ENCODE measurements at regions not wholly inside any gene's neighbourhood (a gene's known extent, or its start where the extent isn't known, plus 50 kb on each side); places are given as distances from the start of the nearest gene placed in this dataset.

- H3K4me1 Mint-ChIP-seq (ENCODE audit: unreplicated experiment): no peaks in the 10 kb centered on the region
- no peak overlapping the region for H3K4me3 Mint-ChIP-seq
- peak; percentile 93 for TF ChIP-seq CTCF (conservative IDR thresholded peaks at IDR 0.05)
- peaks cover 16% of the 10 kb centered on the region for H3K27me3 Mint-ChIP-seq
- no peak overlapping the region for H3K27ac Mint-ChIP-seq
- no peaks in the 10 kb centered on the region for H3K36me3 Mint-ChIP-seq
- no peaks in the 10 kb centered on the region for H3K9me3 Mint-ChIP-seq
- DNase-seq (ENCODE audit: extremely low spot score, unreplicated experiment): peak; percentile 87
Observed at GRCh38 chr9:36728651-36729520, 156.2 kb downstream of the MELK start.

GRCh38 chr9:36729906-36730305 is 157.2 kb downstream of the MELK start:
- no peak overlapping the region for H3K4me3 Mint-ChIP-seq
- no peaks in the 10 kb centered on the region for H3K4me1 Mint-ChIP-seq (ENCODE audit: unreplicated experiment)
- H3K27ac Mint-ChIP-seq: no peak overlapping the region
- DNase-seq (ENCODE audit: extremely low spot score, unreplicated experiment): no peak
- no peaks in the 10 kb centered on the region for H3K9me3 Mint-ChIP-seq
- H3K36me3 Mint-ChIP-seq: no peaks in the 10 kb centered on the region
- TF ChIP-seq CTCF (conservative IDR thresholded peaks at IDR 0.05): no peak
- H3K27me3 Mint-ChIP-seq: peaks cover 22% of the 10 kb centered on the region

DNA sequence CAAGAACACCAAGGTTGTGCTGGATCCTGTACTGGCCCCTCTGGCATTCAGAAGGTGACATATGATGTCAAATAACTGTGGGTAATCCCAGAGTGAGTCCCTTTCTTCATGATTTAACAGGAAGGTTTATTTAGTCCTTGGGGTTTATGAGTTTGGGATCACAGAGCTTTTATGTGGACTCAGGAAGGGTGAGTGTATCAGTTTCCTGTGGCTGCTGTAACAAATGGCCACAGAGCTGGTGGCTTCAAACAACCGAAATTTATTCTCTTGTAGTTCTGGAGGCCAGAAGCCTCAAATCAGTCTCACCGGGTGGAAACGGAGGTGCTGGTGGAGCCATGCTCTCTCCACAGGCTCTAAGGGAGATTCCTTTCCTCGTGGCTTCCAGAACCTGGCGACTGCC is 157.7 kb downstream of the MELK start:
- H3K9me3 Mint-ChIP-seq: no peaks in the 10 kb centered on the region
- TF ChIP-seq CTCF (conservative IDR thresholded peaks at IDR 0.05): no peak
- peaks cover 22% of the 10 kb centered on the region for H3K27me3 Mint-ChIP-seq

DNA sequence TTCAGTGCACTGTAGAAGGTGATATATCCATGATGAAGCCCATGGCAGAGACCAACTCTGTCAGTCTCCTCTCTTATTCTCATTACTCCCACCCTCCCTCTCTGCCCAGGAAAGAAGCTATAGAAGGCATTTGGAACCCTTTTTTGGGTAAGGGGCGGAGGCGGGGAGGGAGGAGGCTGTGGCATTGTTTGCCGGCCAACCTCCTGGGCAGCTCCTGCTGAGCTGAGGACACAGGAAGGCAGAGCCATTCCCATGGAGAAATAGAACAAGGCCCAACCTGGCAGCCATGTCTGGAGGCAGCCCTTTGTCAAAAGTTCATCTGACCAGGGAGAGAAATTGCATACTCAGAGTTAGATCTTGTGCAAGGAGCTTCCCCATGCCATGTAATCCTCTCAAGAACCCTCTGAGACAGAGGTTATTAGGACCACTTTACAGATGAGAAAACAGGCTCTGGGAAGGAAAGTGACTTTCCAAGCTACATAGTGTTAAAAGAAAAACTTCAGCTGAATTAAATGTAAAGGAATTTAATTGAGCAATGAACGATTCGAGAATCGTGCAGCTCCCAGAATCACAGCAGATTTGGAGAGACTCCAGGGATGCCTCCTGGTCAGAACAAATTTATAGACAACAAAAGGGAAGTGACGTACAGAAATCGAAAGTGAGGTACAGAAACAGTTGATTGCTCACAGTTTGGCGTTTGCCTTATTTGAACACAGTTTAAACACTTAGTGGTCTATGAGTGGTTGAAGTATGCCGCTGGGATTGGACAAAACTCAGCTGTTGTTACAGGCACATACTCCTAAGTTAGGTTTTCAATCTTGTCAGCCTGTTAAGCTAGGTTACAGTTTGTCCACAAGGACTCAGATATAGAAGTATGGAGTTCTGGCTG is 158.6 kb downstream of the MELK start:
- no peak for DNase-seq (ENCODE audit: extremely low spot score, unreplicated experiment)
- H3K4me3 Mint-ChIP-seq: no peak overlapping the region
- no peaks in the 10 kb centered on the region for H3K4me1 Mint-ChIP-seq (ENCODE audit: unreplicated experiment)
- H3K27me3 Mint-ChIP-seq: peaks cover 22% of the 10 kb centered on the region
- TF ChIP-seq CTCF (conservative IDR thresholded peaks at IDR 0.05): no peak
- H3K27ac Mint-ChIP-seq: no peak overlapping the region
- H3K9me3 Mint-ChIP-seq: no peaks in the 10 kb centered on the region
- H3K36me3 Mint-ChIP-seq: no peaks in the 10 kb centered on the region

More for the DNA sequence above, 157.7 kb downstream of the MELK start:
- H3K4me1 Mint-ChIP-seq (ENCODE audit: unreplicated experiment): no peaks in the 10 kb centered on the region
- no peak overlapping the region for H3K4me3 Mint-ChIP-seq
- no peaks in the 10 kb centered on the region for H3K36me3 Mint-ChIP-seq
- no peak for DNase-seq (ENCODE audit: extremely low spot score, unreplicated experiment)
- H3K27ac Mint-ChIP-seq: no peak overlapping the region

GRCh38 chr9:36734737-36735136 is 162.0 kb downstream of the MELK start:
- DNase-seq (ENCODE audit: extremely low spot score, unreplicated experiment): no peak
- no peaks in the 10 kb centered on the region for H3K9me3 Mint-ChIP-seq
- no peak overlapping the region for H3K4me3 Mint-ChIP-seq
- H3K4me1 Mint-ChIP-seq (ENCODE audit: unreplicated experiment): no peaks in the 10 kb centered on the region
- TF ChIP-seq CTCF (conservative IDR thresholded peaks at IDR 0.05): no peak
- H3K27ac Mint-ChIP-seq: no peak overlapping the region
- no peaks in the 10 kb centered on the region for H3K36me3 Mint-ChIP-seq
- H3K27me3 Mint-ChIP-seq: peaks cover 33% of the 10 kb centered on the region
